ENCODE measurements at regions not wholly inside any gene's neighbourhood (a gene's known extent, or its start where the extent isn't known, plus 50 kb on each side); places are given as distances from the start of the nearest gene placed in this dataset.

- Histone ChIP-seq H3K4me3 (ENCODE audit: low read length, poor library complexity, severe bottlenecking) (no peak overlapping the region), H3K36me3 (ENCODE audit: insufficient read depth, low read length) (no peaks in the 10 kb centered on the region), H3K9me3 (ENCODE audit: insufficient read depth, low read depth, low read length) (no peaks in the 10 kb centered on the region), H3F3A (ENCODE audit: low read depth) (no peaks in the 10 kb centered on the region), H3K9me2 (replicated peaks; ENCODE audit: low read depth, low read length) (no peaks in the 10 kb centered on the region), H3K4me1 (ENCODE audit: insufficient read depth, low read length, poor library complexity, severe bottlenecking) (no peaks in the 10 kb centered on the region), H3K9ac (ENCODE audit: low read depth, low read length, poor library complexity, severe bottlenecking) (no peak overlapping the region), H3K27me3 (ENCODE audit: insufficient read depth, low read length, poor library complexity, severe bottlenecking) (no peaks in the 10 kb centered on the region), H3K79me2 (ENCODE audit: insufficient read depth, low read length) (no peaks in the 10 kb centered on the region), H2AFZ (ENCODE audit: low read length) (no peak overlapping the region), H4K20me1 (ENCODE audit: insufficient read depth, low read length, poor library complexity, severe bottlenecking) (no peaks in the 10 kb centered on the region), H3K4me2 (ENCODE audit: low read depth, low read length, poor library complexity, severe bottlenecking) (no peak overlapping the region)
- TF ChIP-seq CTCF (conservative IDR thresholded peaks at IDR 0.05; ENCODE audit: low read length) (no peak), EZH2phosphoT487 (IDR thresholded peaks at IDR 0.05; ENCODE audit: borderline replicate concordance) (no peak)
Observed at GRCh38 chr4:119728692-119729593, 100.3 kb upstream of the PDE5A start.

- Histone ChIP-seq H2AFZ (ENCODE audit: low read length) (no peak overlapping the region), H3K27me3 (ENCODE audit: insufficient read depth, low read length, poor library complexity, severe bottlenecking) (no peaks in the 10 kb centered on the region), H3K4me3 (ENCODE audit: low read length, poor library complexity, severe bottlenecking) (no peak overlapping the region), H3K36me3 (ENCODE audit: insufficient read depth, low read length) (no peaks in the 10 kb centered on the region), H3K9ac (ENCODE audit: low read depth, low read length, poor library complexity, severe bottlenecking) (no peak overlapping the region), H3K9me2 (replicated peaks; ENCODE audit: low read depth, low read length) (no peaks in the 10 kb centered on the region), H3K79me2 (ENCODE audit: insufficient read depth, low read length) (no peaks in the 10 kb centered on the region), H3K4me2 (ENCODE audit: low read depth, low read length, poor library complexity, severe bottlenecking) (no peak overlapping the region), H3K9me3 (ENCODE audit: insufficient read depth, low read depth, low read length) (no peaks in the 10 kb centered on the region), H3K4me1 (ENCODE audit: insufficient read depth, low read length, poor library complexity, severe bottlenecking) (no peaks in the 10 kb centered on the region), H4K20me1 (ENCODE audit: insufficient read depth, low read length, poor library complexity, severe bottlenecking) (no peaks in the 10 kb centered on the region), H3F3A (ENCODE audit: low read depth) (no peaks in the 10 kb centered on the region)
- no peak for TF ChIP-seq EZH2phosphoT487 (IDR thresholded peaks at IDR 0.05; ENCODE audit: borderline replicate concordance)
- TF ChIP-seq CTCF (conservative IDR thresholded peaks at IDR 0.05; ENCODE audit: low read length) = no peak
Observed at GRCh38 chr4:119728185-119728584, 99.6 kb upstream of the PDE5A start.

- no peak for TF ChIP-seq EZH2phosphoT487 (IDR thresholded peaks at IDR 0.05; ENCODE audit: borderline replicate concordance)
- no peak for TF ChIP-seq CTCF (conservative IDR thresholded peaks at IDR 0.05; ENCODE audit: low read length)
- Histone ChIP-seq H3K9me3 (ENCODE audit: insufficient read depth, low read depth, low read length) (no peaks in the 10 kb centered on the region), H2AFZ (ENCODE audit: low read length) (no peak overlapping the region), H4K20me1 (ENCODE audit: insufficient read depth, low read length, poor library complexity, severe bottlenecking) (no peaks in the 10 kb centered on the region), H3K27me3 (ENCODE audit: insufficient read depth, low read length, poor library complexity, severe bottlenecking) (no peaks in the 10 kb centered on the region), H3F3A (ENCODE audit: low read depth) (no peaks in the 10 kb centered on the region), H3K4me3 (ENCODE audit: low read length, poor library complexity, severe bottlenecking) (no peak overlapping the region), H3K79me2 (ENCODE audit: insufficient read depth, low read length) (no peaks in the 10 kb centered on the region), H3K4me2 (ENCODE audit: low read depth, low read length, poor library complexity, severe bottlenecking) (no peak overlapping the region), H3K9me2 (replicated peaks; ENCODE audit: low read depth, low read length) (no peaks in the 10 kb centered on the region), H3K36me3 (ENCODE audit: insufficient read depth, low read length) (no peaks in the 10 kb centered on the region), H3K9ac (ENCODE audit: low read depth, low read length, poor library complexity, severe bottlenecking) (no peak overlapping the region), H3K4me1 (ENCODE audit: insufficient read depth, low read length, poor library complexity, severe bottlenecking) (no peaks in the 10 kb centered on the region)
Observed at GRCh38 chr4:119726505-119726904, 97.9 kb upstream of the PDE5A start.
